ENCODE measurements at regions not wholly inside any gene's neighbourhood (a gene's known extent, or its start where the extent isn't known, plus 50 kb on each side); places are given as distances from the start of the nearest gene placed in this dataset.

GRCh38 chr12:127158385-127159061 lies 1108.4 kb upstream of the TMEM132C start:
- Histone ChIP-seq H3K27ac (no peak overlapping the region), H3K4me3 (no peak overlapping the region), H3K36me3 (no peaks in the 10 kb centered on the region), H3K9me3 (peaks cover 0 to 8% (median 3%) of the 10 kb centered on the region in 8 donors), H3K4me1 (peaks cover 0 to 5% (median 0%) of the 10 kb centered on the region in 6 donors), H3K27me3 (replicated peaks in 1 of 7) (no peaks in the 10 kb centered on the region)
- no peak for TF ChIP-seq CTCF (IDR thresholded peaks at IDR 0.05 in 8 of 11, conservative IDR thresholded peaks at IDR 0.05 in 3 of 11)
- DNase-seq = no peak
- WGBS, 5 donors = 91 to 96% (median 95%) methylated on average over 4 of the region's 4 CpGs
- intact Hi-C loops (cut with DNase I; ENCODE audit: low total_unique reads) = no loop called here

GRCh38 chr12:127161466-127161865 lies 1105.5 kb upstream of the TMEM132C start:
- Histone ChIP-seq H3K27me3 (replicated peaks in 1 of 7) (peaks cover 0 to 15% (median 7%) of the 10 kb centered on the region in 7 donors), H3K9me3 (peaks cover 0 to 8% (median 3%) of the 10 kb centered on the region in 8 donors), H3K4me3 (no peak overlapping the region), H3K27ac (no peak overlapping the region), H3K4me1 (peaks cover 0 to 22% (median 2%) of the 10 kb centered on the region in 6 donors), H3K36me3 (no peaks in the 10 kb centered on the region)
- intact Hi-C loops (cut with DNase I; ENCODE audit: low total_unique reads) = no loop called here
- DNase-seq = no peak
- no peak for TF ChIP-seq CTCF (IDR thresholded peaks at IDR 0.05 in 8 of 11, conservative IDR thresholded peaks at IDR 0.05 in 3 of 11)
- TF ChIP-seq POLR2AphosphoS5 (IDR thresholded peaks at IDR 0.05) = no peak
- no peak for TF ChIP-seq POLR2A (IDR thresholded peaks at IDR 0.05)
- WGBS, 5 donors = 70 to 93% (median 85%) methylated on average over 2 of the region's 2 CpGs

- no peak overlapping the region for H3K27ac ChIP-seq
- TF ChIP-seq POLR2AphosphoS5 (IDR thresholded peaks at IDR 0.05) (no peak), POLR2A (IDR thresholded peaks at IDR 0.05) (no peak), CTCF (IDR thresholded peaks at IDR 0.05 in 8 of 11, conservative IDR thresholded peaks at IDR 0.05 in 3 of 11) (no peak)
- peaks cover 0 to 23% (median 7%) of the 10 kb centered on the region in 7 donors for H3K27me3 ChIP-seq (replicated peaks in 1 of 7)
- no peak overlapping the region for H3K4me3 ChIP-seq
- intact Hi-C loops (cut with DNase I; ENCODE audit: low total_unique reads) = no loop called here
- H3K9me3 ChIP-seq = peaks cover 0 to 8% (median 3%) of the 10 kb centered on the region in 8 donors
- 85 to 97% (median 89%) methylated on average over 2 of the region's 2 CpGs for WGBS, 5 donors
- DNase-seq = no peak
- no peaks in the 10 kb centered on the region for H3K36me3 ChIP-seq
- H3K4me1 ChIP-seq = peaks cover 0 to 24% (median 2%) of the 10 kb centered on the region in 6 donors
Observed at GRCh38 chr12:127162307-127162706, 1104.7 kb upstream of the TMEM132C start.

- H3K4me1 ChIP-seq = peaks cover 0 to 24% (median 2%) of the 10 kb centered on the region in 6 donors
- peak overlapping the region in 4 of 8 donors; percentile 32 to 47 (median 38) for H3K27ac ChIP-seq
- H3K27me3 ChIP-seq (replicated peaks in 1 of 7) = peaks cover 0 to 23% (median 7%) of the 10 kb centered on the region in 7 donors
- WGBS, 5 donors = 0 to 8% (median 3%) methylated on average over 1 of the region's 1 CpG
- no peaks in the 10 kb centered on the region for H3K36me3 ChIP-seq
- H3K4me3 ChIP-seq = no peak overlapping the region
- intact Hi-C loops (cut with DNase I; ENCODE audit: low total_unique reads) = no loop called here
- TF ChIP-seq CTCF (IDR thresholded peaks at IDR 0.05 in 8 of 11, conservative IDR thresholded peaks at IDR 0.05 in 3 of 11) = no peak
- TF ChIP-seq POLR2A (IDR thresholded peaks at IDR 0.05) = no peak
- TF ChIP-seq POLR2AphosphoS5 (IDR thresholded peaks at IDR 0.05) = no peak
- H3K9me3 ChIP-seq = peaks cover 0 to 8% (median 3%) of the 10 kb centered on the region in 8 donors
- DNase-seq = no peak
Observed at GRCh38 chr12:127162902-127163301, 1104.1 kb upstream of the TMEM132C start.
